Astrocyte of the cerebellum (primary cell): ENCODE measurements at regions not wholly inside any gene's neighbourhood (a gene's known extent, or its start where the extent isn't known, plus 50 kb on each side); places are given as distances from the start of the nearest gene placed in this dataset.

ENCODE experiments used
- DNase-seq: peaks from one replicate; pipeline ENCODE4 v3.0.0-alpha.2; 2011; ENCODE audit warnings: low read depth
- H3K4me3 ChIP-seq: 2 replicates; pipeline ENCODE4 v1.5.1; 2011; ENCODE audit warnings: mild to moderate bottlenecking, low read depth, low read length, moderate library complexity
- CTCF ChIP-seq: IDR thresholded peaks from 2 replicates; pipeline ENCODE4 v1.5.1; 2012; ENCODE audit warnings: low read length, low read depth, moderate library complexity, mild to moderate bottlenecking; ENCODE audit errors: missing control alignments
- in situ Hi-C: cut with HindIII; loops from 2 replicates; pipeline ENCODE4 v1.10.0; 2017; ENCODE audit warnings: low sequenced_read_pairs

GRCh38 chr3:56864918-56865524 lies 63.3 kb upstream of the ARHGEF3 start:
- no peak overlapping the region for H3K4me3 ChIP-seq
- in situ Hi-C loops, result no loop called here
- no peak for DNase-seq
- TF ChIP-seq CTCF, result no peak

GRCh38 chr3:56864090-56864489 lies 62.3 kb upstream of the ARHGEF3 start:
- no peak for DNase-seq
- no peak overlapping the region for H3K4me3 ChIP-seq
- in situ Hi-C loops, result no loop called here
- no peak for TF ChIP-seq CTCF

- in situ Hi-C loops, result no loop called here
- peak; percentile 86 for DNase-seq
Observed at GRCh38 chr3:56862352-56863062, 60.8 kb upstream of the ARHGEF3 start.

GRCh38 chr3:56861511-56861910 lies 59.8 kb upstream of the ARHGEF3 start:
- no peak for DNase-seq
- no peak for TF ChIP-seq CTCF
- H3K4me3 ChIP-seq, result no peak overlapping the region
- in situ Hi-C loops, result no loop called here

More at GRCh38 chr3:56862352-56863062, 60.8 kb upstream of the ARHGEF3 start:
- no peak for TF ChIP-seq CTCF
- H3K4me3 ChIP-seq, result no peak overlapping the region

- no peak for TF ChIP-seq CTCF
- H3K4me3 ChIP-seq, result no peak overlapping the region
- DNase-seq, result no peak
- in situ Hi-C loops, result no loop called here
Observed at GRCh38 chr3:56860939-56861338, 59.2 kb upstream of the ARHGEF3 start.

- no peak for TF ChIP-seq CTCF
- DNase-seq, result no peak
- H3K4me3 ChIP-seq, result no peak overlapping the region
- in situ Hi-C loops, result no loop called here
Observed at GRCh38 chr3:56860351-56860750, 58.6 kb upstream of the ARHGEF3 start.
